ENCODE measurements at regions not wholly inside any gene's neighbourhood (a gene's known extent, or its start where the extent isn't known, plus 50 kb on each side); places are given as distances from the start of the nearest gene placed in this dataset.

DNA sequence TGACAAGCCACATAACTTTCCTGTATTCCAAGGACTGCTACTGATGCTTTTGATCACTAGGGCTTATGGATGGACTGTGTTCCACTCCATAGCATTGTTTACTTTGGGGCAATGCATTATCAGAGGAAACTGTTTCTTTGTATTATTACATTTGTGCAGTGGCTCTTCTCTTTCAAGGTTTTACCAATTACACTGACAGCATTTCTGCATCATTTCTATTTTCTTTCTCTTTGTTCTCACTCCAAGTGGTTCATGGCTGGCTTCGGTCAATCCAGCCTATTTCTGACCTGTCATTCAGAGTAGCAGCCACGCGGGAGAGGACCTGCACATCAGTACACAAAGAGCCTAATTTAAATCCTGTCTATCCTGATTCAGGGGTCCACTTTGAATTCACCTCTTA, 711.0 kb downstream of the TLE4 start:
- no peaks in the 10 kb centered on the region for H3K4me1 ChIP-seq (ENCODE audit: control insufficient read depth in 3 of 3, insufficient read depth in 3 of 3, low read length in 3 of 3)
- H3K4me3 ChIP-seq (ENCODE audit: low read length in 3 of 3) = no peak overlapping the region
- H3K27me3 ChIP-seq (ENCODE audit: control insufficient read depth in 3 of 3, insufficient read depth in 3 of 3, low read length in 3 of 3) = no peaks in the 10 kb centered on the region
- H3K36me3 ChIP-seq (ENCODE audit: control insufficient read depth in 3 of 3, insufficient read depth in 3 of 3, low read length in 3 of 3) = no peaks in the 10 kb centered on the region
- no peaks in the 10 kb centered on the region for H3K9me3 ChIP-seq (ENCODE audit: control insufficient read depth in 3 of 3, low read length in 3 of 3)
- no peak overlapping the region for H3K27ac ChIP-seq (ENCODE audit: low read depth, low read length)
- no peak overlapping the region for H3K9ac ChIP-seq (ENCODE audit: low read depth in 1 of 3, low read length in 3 of 3)

DNA sequence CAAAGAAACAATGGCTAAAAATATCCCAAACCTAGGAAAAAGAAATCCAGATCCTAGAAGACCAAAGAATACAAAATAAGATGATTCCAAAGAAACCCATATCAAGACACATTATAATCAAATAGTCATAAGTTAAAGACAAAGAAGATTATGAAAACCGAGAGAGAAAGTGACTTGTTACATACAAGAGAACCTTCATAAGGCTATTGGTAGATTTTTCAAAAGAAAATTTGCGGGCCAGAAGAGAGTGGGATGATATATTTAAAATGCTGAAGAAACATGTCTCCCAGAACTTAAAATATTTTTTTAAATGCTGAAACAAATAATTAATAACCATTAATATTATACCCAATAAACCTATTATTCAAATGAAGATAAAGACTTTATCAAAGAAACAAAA, 687.3 kb downstream of the TLE4 start:
- Histone ChIP-seq H3K36me3 (ENCODE audit: control insufficient read depth in 3 of 3, insufficient read depth in 3 of 3, low read length in 3 of 3) (no peaks in the 10 kb centered on the region), H3K4me1 (ENCODE audit: control insufficient read depth in 3 of 3, insufficient read depth in 3 of 3, low read length in 3 of 3) (no peaks in the 10 kb centered on the region), H3K4me3 (ENCODE audit: low read length in 3 of 3) (no peak overlapping the region), H3K27me3 (ENCODE audit: control insufficient read depth in 3 of 3, insufficient read depth in 3 of 3, low read length in 3 of 3) (no peaks in the 10 kb centered on the region), H3K27ac (ENCODE audit: low read depth, low read length) (no peak overlapping the region), H3K9me3 (ENCODE audit: control insufficient read depth in 3 of 3, low read length in 3 of 3) (peaks cover 0 to 6% (median 3%) of the 10 kb centered on the region in 3 donors), H3K9ac (ENCODE audit: low read depth in 1 of 3, low read length in 3 of 3) (no peak overlapping the region)

DNA sequence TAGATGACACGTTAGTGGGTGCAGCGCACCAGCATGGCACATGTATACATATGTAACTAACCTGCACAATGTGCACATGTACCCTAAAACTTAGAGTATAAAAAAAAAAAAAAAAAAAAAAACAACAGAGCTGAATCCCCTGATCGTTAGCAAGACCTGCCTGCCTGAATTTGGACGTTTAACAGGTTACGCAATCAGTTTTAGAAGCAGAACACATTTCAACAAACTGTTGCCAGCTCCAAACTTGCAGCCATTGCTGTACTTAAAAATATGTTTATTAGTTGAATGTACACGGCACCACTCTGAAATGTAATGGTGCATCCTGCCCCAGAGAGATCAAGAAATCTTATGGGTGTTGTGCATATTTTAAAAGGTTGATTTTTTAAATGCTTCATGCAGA, 680.0 kb downstream of the TLE4 start:
- Histone ChIP-seq H3K36me3 (ENCODE audit: control insufficient read depth in 3 of 3, insufficient read depth in 3 of 3, low read length in 3 of 3) (no peaks in the 10 kb centered on the region), H3K9ac (ENCODE audit: low read depth in 1 of 3, low read length in 3 of 3) (no peak overlapping the region), H3K4me1 (ENCODE audit: control insufficient read depth in 3 of 3, insufficient read depth in 3 of 3, low read length in 3 of 3) (no peaks in the 10 kb centered on the region), H3K4me3 (ENCODE audit: low read length in 3 of 3) (no peak overlapping the region), H3K27ac (ENCODE audit: low read depth, low read length) (no peak overlapping the region), H3K27me3 (ENCODE audit: control insufficient read depth in 3 of 3, insufficient read depth in 3 of 3, low read length in 3 of 3) (no peaks in the 10 kb centered on the region), H3K9me3 (ENCODE audit: control insufficient read depth in 3 of 3, low read length in 3 of 3) (no peaks in the 10 kb centered on the region)

DNA sequence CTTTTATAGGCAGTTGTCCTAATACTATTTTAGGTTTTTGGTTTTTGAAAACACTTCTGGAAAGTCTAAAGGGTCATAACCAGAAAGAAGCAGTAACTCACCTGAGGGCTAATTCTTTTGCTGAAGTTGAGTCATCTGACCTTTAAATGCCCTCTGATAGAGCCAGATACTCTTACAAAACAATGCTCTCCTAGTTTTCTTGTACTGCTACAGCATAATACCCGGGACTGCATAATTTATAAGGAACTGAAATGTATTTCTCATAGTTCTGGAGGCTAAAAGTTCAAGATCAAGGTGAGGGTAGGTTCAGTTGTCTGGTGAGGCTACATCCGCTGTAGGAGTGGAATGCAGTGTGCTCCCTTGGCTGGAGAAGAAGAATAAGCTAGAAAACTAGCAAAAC, 670.3 kb downstream of the TLE4 start:
- no peak overlapping the region for H3K4me3 ChIP-seq (ENCODE audit: low read length in 3 of 3)
- no peaks in the 10 kb centered on the region for H3K36me3 ChIP-seq (ENCODE audit: control insufficient read depth in 3 of 3, insufficient read depth in 3 of 3, low read length in 3 of 3)
- H3K4me1 ChIP-seq (ENCODE audit: control insufficient read depth in 3 of 3, insufficient read depth in 3 of 3, low read length in 3 of 3) = no peaks in the 10 kb centered on the region
- no peaks in the 10 kb centered on the region for H3K9me3 ChIP-seq (ENCODE audit: control insufficient read depth in 3 of 3, low read length in 3 of 3)
- no peaks in the 10 kb centered on the region for H3K27me3 ChIP-seq (ENCODE audit: control insufficient read depth in 3 of 3, insufficient read depth in 3 of 3, low read length in 3 of 3)
- H3K27ac ChIP-seq (ENCODE audit: low read depth, low read length) = no peak overlapping the region
- H3K9ac ChIP-seq (ENCODE audit: low read depth in 1 of 3, low read length in 3 of 3) = no peak overlapping the region

DNA sequence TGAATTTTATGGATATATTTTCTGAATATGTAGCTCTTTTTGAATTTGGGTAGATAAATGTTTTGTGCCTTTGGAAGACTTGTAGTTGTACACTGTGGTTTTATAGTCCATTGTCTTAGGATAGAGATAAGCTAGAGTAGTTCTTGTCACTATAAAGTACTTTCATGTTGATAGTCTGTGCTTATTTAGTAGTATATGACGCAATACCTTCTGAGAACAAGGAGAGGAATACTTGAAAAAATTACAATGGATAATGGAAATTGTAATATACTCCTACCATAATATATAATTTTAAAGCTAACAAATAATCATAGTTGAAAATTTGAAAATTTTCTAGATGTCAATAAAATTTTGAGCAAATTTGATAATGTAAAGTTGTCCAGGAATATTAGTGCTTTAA, 664.0 kb downstream of the TLE4 start:
- Histone ChIP-seq H3K27me3 (ENCODE audit: control insufficient read depth in 3 of 3, insufficient read depth in 3 of 3, low read length in 3 of 3) (no peaks in the 10 kb centered on the region), H3K9ac (ENCODE audit: low read depth in 1 of 3, low read length in 3 of 3) (no peak overlapping the region), H3K4me3 (ENCODE audit: low read length in 3 of 3) (no peak overlapping the region), H3K4me1 (ENCODE audit: control insufficient read depth in 3 of 3, insufficient read depth in 3 of 3, low read length in 3 of 3) (no peaks in the 10 kb centered on the region), H3K27ac (ENCODE audit: low read depth, low read length) (no peak overlapping the region), H3K9me3 (ENCODE audit: control insufficient read depth in 3 of 3, low read length in 3 of 3) (no peaks in the 10 kb centered on the region), H3K36me3 (ENCODE audit: control insufficient read depth in 3 of 3, insufficient read depth in 3 of 3, low read length in 3 of 3) (no peaks in the 10 kb centered on the region)

DNA sequence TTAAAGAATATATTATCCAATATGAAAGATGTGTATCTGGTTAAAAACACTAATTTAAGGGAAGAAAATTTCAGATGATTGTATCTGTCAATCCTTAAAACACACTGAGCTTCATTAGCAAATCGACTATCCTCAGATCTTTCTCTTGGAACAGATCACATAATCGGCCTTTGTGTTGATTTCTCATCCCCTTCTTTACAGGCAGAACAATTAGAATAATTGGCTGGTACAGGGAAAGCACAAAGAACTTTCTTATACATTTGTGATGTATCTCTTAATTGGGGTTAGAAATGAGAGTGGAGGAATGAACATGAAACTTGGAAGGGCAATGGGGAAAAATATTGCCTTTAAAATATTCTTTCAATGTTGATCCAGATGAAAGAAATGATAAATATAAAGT, 662.1 kb downstream of the TLE4 start:
- Histone ChIP-seq H3K9ac (ENCODE audit: low read depth in 1 of 3, low read length in 3 of 3) (no peak overlapping the region), H3K4me3 (ENCODE audit: low read length in 3 of 3) (no peak overlapping the region), H3K27ac (ENCODE audit: low read depth, low read length) (no peak overlapping the region), H3K4me1 (ENCODE audit: control insufficient read depth in 3 of 3, insufficient read depth in 3 of 3, low read length in 3 of 3) (no peaks in the 10 kb centered on the region), H3K9me3 (ENCODE audit: control insufficient read depth in 3 of 3, low read length in 3 of 3) (peaks cover 0 to 3% (median 0%) of the 10 kb centered on the region in 3 donors), H3K27me3 (ENCODE audit: control insufficient read depth in 3 of 3, insufficient read depth in 3 of 3, low read length in 3 of 3) (no peaks in the 10 kb centered on the region), H3K36me3 (ENCODE audit: control insufficient read depth in 3 of 3, insufficient read depth in 3 of 3, low read length in 3 of 3) (no peaks in the 10 kb centered on the region)

DNA sequence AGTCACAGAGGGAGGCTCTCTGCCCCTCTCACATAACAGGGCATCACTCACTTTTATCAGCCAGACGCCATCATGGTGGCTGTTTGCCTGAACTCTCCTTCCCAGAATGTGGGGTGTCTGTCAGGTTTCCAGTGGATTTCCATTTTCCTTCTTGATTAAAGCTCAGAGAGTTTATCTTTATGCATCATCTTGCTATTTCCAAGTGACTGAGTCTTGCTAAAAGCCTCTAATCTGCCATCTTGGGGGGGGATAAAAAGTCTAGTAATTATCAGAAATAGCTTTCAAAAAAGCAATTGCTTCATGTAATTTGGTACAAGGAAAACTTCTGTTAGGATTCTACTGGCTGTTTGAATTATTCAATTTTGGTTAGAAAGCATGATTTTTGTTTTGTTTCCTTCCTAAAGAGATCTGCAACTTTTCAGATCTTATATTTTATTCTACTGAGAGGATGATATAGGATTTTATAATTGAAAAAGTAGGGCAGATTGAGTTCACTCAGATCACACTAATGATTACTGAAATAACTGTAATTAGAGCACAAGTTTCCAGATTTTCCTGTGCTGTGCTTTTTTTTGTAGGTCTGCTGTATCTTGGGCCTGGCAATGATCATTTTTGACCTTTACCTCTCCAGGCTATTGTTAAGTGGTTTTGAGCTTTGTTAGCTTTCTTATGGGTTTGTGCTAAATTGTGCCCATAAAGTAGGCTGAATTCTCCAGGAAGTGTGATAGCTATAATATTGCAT, 661.5 kb downstream of the TLE4 start:
- Histone ChIP-seq H3K4me1 (ENCODE audit: control insufficient read depth in 3 of 3, insufficient read depth in 3 of 3, low read length in 3 of 3) (no peaks in the 10 kb centered on the region), H3K27ac (ENCODE audit: low read depth, low read length) (no peak overlapping the region), H3K36me3 (ENCODE audit: control insufficient read depth in 3 of 3, insufficient read depth in 3 of 3, low read length in 3 of 3) (no peaks in the 10 kb centered on the region), H3K27me3 (ENCODE audit: control insufficient read depth in 3 of 3, insufficient read depth in 3 of 3, low read length in 3 of 3) (no peaks in the 10 kb centered on the region), H3K4me3 (ENCODE audit: low read length in 3 of 3) (no peak overlapping the region), H3K9ac (ENCODE audit: low read depth in 1 of 3, low read length in 3 of 3) (no peak overlapping the region), H3K9me3 (ENCODE audit: control insufficient read depth in 3 of 3, low read length in 3 of 3) (peaks cover 0 to 3% (median 0%) of the 10 kb centered on the region in 3 donors)

DNA sequence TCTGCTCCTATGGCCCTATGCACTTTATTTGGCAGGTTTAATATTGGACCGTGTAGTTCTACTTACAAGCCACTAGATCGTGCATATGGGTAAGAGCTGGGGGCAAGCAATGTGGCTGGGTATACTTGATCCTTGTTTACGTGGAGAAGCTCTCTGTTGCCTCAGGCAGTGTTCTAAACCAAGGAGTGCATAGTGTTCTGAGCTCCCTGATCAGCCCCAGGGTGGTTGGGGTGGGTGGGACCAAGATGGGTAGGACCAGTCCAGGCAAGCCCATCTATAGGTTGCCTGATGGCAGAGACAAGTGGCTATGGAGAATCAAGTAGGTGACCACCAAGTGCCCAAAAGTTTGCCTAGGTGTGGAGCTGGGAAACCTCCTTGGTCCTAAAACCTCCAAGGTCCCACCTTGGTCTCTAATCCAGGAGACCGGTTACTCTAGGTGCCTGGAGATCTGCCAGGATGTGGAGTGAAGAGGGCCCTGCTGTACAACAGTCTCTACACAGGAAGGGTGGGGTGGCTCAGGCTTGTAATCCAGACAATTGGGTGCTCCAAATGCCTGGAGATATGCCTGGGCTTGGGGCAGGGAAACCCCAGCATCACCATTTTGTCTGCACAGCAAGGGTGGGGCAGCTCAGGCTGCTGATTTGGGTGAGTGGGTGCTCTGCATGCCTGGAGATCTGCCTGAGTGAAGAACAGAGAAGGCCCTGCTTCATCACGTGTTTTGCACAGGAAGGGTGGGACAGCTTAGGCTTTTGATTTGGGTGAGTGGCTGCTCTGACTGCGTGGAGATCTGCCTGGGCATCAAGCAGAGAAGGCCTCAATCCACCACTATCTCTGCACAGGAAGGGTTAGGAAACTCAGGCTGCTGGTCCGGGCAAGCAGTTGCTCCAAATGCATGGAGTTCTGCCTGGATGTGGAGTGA, 659.8 kb downstream of the TLE4 start:
- H3K4me3 ChIP-seq (ENCODE audit: low read length in 3 of 3) = no peak overlapping the region
- H3K36me3 ChIP-seq (ENCODE audit: control insufficient read depth in 3 of 3, insufficient read depth in 3 of 3, low read length in 3 of 3) = no peaks in the 10 kb centered on the region
- H3K27ac ChIP-seq (ENCODE audit: low read depth, low read length) = no peak overlapping the region
- no peaks in the 10 kb centered on the region for H3K4me1 ChIP-seq (ENCODE audit: control insufficient read depth in 3 of 3, insufficient read depth in 3 of 3, low read length in 3 of 3)
- no peaks in the 10 kb centered on the region for H3K27me3 ChIP-seq (ENCODE audit: control insufficient read depth in 3 of 3, insufficient read depth in 3 of 3, low read length in 3 of 3)
- H3K9ac ChIP-seq (ENCODE audit: low read depth in 1 of 3, low read length in 3 of 3) = no peak overlapping the region
- H3K9me3 ChIP-seq (ENCODE audit: control insufficient read depth in 3 of 3, low read length in 3 of 3) = peaks cover 0 to 3% (median 0%) of the 10 kb centered on the region in 3 donors

DNA sequence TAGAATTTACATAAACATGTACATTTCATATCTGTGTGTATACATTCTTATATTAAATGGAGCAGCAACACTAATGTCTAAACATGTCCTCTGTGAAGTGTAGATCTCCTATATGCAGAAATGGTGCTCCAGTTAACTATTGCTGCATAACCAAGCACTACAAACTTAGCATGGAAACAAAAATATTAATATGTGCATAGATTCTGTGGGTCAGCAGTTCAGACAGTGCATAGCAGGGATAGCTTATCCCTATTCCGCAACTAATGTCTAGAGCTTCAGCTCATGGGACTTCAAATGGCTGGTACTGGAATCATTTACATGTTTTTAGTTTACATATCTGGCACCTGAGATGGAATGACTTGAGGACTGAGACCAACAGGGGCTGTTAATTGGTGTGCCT, 652.1 kb downstream of the TLE4 start:
- H3K27ac ChIP-seq (ENCODE audit: low read depth, low read length) = no peak overlapping the region
- H3K9me3 ChIP-seq (ENCODE audit: control insufficient read depth in 3 of 3, low read length in 3 of 3) = no peaks in the 10 kb centered on the region
- no peak overlapping the region for H3K9ac ChIP-seq (ENCODE audit: low read depth in 1 of 3, low read length in 3 of 3)
- H3K36me3 ChIP-seq (ENCODE audit: control insufficient read depth in 3 of 3, insufficient read depth in 3 of 3, low read length in 3 of 3) = no peaks in the 10 kb centered on the region
- H3K4me3 ChIP-seq (ENCODE audit: low read length in 3 of 3) = no peak overlapping the region
- no peaks in the 10 kb centered on the region for H3K4me1 ChIP-seq (ENCODE audit: control insufficient read depth in 3 of 3, insufficient read depth in 3 of 3, low read length in 3 of 3)
- H3K27me3 ChIP-seq (ENCODE audit: control insufficient read depth in 3 of 3, insufficient read depth in 3 of 3, low read length in 3 of 3) = no peaks in the 10 kb centered on the region

DNA sequence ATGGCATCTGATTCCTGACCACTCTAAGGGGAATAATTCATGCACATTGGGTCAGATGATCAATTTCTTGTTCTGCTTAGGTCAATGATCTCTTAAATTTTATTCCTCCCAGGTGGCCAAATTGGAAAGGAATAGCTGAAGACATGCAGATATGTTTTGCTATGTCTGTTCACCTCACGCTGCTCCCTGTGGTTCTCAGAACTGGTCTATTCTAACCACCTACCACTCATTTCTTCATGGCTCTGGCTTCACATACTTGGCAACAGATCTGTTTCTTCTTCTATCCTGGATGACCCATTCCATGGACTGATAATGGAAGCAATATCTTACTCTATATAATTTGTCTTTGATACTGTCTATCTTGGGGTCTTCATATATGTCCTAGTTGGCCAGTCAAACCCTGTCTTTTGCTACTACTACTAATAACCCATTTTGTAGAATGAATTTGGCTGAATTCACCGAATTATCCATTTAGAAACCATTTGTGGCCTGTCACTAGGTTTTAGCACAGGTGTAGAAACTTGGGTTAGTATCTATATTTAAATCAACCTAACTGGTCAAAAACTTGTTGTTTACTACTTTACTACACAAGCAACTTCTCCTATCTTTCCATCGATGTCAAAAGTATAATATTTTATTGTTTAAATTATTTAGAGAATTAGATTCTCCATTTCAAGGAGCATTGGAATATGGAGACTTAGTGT, 650.9 kb downstream of the TLE4 start:
- no peaks in the 10 kb centered on the region for H3K27me3 ChIP-seq (ENCODE audit: control insufficient read depth in 3 of 3, insufficient read depth in 3 of 3, low read length in 3 of 3)
- no peak overlapping the region for H3K4me3 ChIP-seq (ENCODE audit: low read length in 3 of 3)
- no peak overlapping the region for H3K9ac ChIP-seq (ENCODE audit: low read depth in 1 of 3, low read length in 3 of 3)
- H3K4me1 ChIP-seq (ENCODE audit: control insufficient read depth in 3 of 3, insufficient read depth in 3 of 3, low read length in 3 of 3) = no peaks in the 10 kb centered on the region
- no peaks in the 10 kb centered on the region for H3K9me3 ChIP-seq (ENCODE audit: control insufficient read depth in 3 of 3, low read length in 3 of 3)
- H3K27ac ChIP-seq (ENCODE audit: low read depth, low read length) = no peak overlapping the region
- no peaks in the 10 kb centered on the region for H3K36me3 ChIP-seq (ENCODE audit: control insufficient read depth in 3 of 3, insufficient read depth in 3 of 3, low read length in 3 of 3)
